ENCODE measurements at regions not wholly inside any gene's neighbourhood (a gene's known extent, or its start where the extent isn't known, plus 50 kb on each side); places are given as distances from the start of the nearest gene placed in this dataset.

DNA sequence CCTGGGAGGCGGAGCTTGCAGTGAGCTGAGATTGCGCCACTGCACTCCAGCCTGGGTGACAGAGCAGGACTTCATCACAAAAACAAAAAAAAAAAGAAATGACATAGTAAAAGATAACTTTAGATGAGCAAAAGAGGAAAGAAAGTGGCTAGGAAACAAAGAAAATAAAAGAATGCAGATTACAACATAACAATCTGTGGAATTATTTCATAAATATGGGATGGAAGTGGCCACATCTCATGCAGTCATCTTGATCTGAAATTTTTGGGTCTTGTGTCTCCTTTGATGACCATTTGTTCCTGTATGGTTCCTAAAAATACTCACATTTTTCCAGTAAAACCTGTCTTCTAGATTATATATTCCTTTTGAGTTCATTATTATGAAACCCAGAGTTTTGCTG, 271.4 kb downstream of the SPRY1 start:
- intact Hi-C loops (cut with micrococcal nuclease): no loop called here
- WGBS (ENCODE audit: insufficient coverage): no CpG with 5 or more reads among the region's 2 CpGs
- ChIA-PET CTCF (no interaction called here), POLR2A (no interaction called here)
- Histone ChIP-seq H3K79me2 (ENCODE audit: control insufficient read depth, insufficient read depth, low read length) (no peaks in the 10 kb centered on the region), H3K36me3 (replicated peaks in 1 of 2; ENCODE audit: control extremely low read depth in 1 of 2, control insufficient read depth in 1 of 2, extremely low read depth in 1 of 2, insufficient read depth in 2 of 2, low read length in 1 of 2) (no peaks in the 10 kb centered on the region), H2AFZ (ENCODE audit: insufficient read depth, low read depth, low read length, poor library complexity, severe bottlenecking) (no peak overlapping the region), H3K4me3 (ENCODE audit: control extremely low read depth in 1 of 5, extremely low read depth in 1 of 5, insufficient read depth in 1 of 5, low read depth in 2 of 5, low read length in 4 of 5) (no peak overlapping the region), H3K4me1 (ENCODE audit: control insufficient read depth in 2 of 2, insufficient read depth in 2 of 2, low read length in 2 of 2) (peaks cover 0 to 3% of the 10 kb centered on the region in 2 donors), H3K4me2 (replicated peaks; ENCODE audit: low read depth, low read length, poor library complexity, severe bottlenecking) (no peak overlapping the region), H3K9me3 (ENCODE audit: control extremely low read depth in 1 of 3, control insufficient read depth in 2 of 3, insufficient read depth in 1 of 3, low read length in 2 of 3) (no peaks in the 10 kb centered on the region), H3K9ac (ENCODE audit: low read length) (no peak overlapping the region), H4K20me1 (ENCODE audit: control insufficient read depth, insufficient read depth, low read length, poor library complexity, severe bottlenecking) (no peaks in the 10 kb centered on the region), H3K27me3 (replicated peaks in 1 of 4; ENCODE audit: control extremely low read depth in 1 of 4, control insufficient read depth in 3 of 4, insufficient read depth in 4 of 4, low read length in 3 of 4) (peaks cover 0 to 4% (median 1%) of the 10 kb centered on the region in 4 experiments), H3K27ac (ENCODE audit: low read length in 2 of 2) (no peak overlapping the region)
- Mint-ChIP-seq H3K27ac (no peak overlapping the region), H3K9me3 (ENCODE audit: insufficient read depth) (no peaks in the 10 kb centered on the region), H3K27me3 (peaks cover 40% of the 10 kb centered on the region), H3K4me3 (no peak overlapping the region), H3K4me1 (peaks cover 2% of the 10 kb centered on the region)
- DNase-seq (no peak), ATAC-seq (ENCODE audit: low read depth) (no peak)
- TF ChIP-seq, protein P1, sequence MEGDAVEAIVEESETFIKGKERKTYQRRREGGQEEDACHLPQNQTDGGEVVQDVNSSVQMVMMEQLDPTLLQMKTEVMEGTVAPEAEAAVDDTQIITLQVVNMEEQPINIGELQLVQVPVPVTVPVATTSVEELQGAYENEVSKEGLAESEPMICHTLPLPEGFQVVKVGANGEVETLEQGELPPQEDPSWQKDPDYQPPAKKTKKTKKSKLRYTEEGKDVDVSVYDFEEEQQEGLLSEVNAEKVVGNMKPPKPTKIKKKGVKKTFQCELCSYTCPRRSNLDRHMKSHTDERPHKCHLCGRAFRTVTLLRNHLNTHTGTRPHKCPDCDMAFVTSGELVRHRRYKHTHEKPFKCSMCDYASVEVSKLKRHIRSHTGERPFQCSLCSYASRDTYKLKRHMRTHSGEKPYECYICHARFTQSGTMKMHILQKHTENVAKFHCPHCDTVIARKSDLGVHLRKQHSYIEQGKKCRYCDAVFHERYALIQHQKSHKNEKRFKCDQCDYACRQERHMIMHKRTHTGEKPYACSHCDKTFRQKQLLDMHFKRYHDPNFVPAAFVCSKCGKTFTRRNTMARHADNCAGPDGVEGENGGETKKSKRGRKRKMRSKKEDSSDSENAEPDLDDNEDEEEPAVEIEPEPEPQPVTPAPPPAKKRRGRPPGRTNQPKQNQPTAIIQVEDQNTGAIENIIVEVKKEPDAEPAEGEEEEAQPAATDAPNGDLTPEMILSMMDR (IDR thresholded peaks at IDR 0.05): no peak
- no peak for TF ChIP-seq EZH2 (IDR thresholded peaks at IDR 0.05; ENCODE audit: borderline replicate concordance, insufficient read depth, low read depth, low read length, poor library complexity, severe bottlenecking)

DNA sequence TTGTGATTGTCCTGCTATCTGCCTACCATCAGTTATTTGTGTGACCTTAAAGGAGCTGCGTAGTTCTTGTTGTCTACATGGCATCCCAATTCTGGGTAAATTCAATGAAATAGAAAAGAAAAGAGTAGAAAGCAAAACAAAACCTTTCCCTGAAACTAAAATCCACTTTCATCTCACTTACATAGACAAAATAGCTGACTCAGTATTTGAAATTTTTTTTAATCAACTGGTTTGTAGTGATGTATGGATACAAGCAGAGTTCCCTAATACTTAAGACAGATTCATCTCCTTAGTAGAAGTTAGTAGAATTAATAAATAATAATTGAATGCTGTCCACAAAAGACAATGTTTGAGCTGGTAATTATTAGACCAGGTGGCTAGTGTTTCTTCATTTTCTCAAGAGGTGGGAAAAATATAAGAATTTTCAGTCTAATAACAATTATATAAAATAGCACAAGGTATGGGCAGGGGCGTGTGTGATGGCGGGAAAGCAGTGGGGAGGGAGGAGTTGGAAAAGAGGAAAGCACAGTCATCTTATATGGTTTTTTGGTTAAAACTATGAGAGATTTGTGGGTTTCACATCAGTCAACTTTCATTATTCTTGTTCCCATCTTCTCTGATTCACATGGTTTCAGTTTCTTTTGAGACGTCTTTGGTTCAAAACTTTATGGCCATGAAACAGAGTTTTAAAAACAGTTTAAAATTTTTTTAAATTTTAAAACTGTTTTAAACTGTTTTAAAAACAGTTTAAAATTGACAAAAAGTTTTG, 275.2 kb downstream of the SPRY1 start:
- H2AFZ ChIP-seq (ENCODE audit: insufficient read depth, low read depth, low read length, poor library complexity, severe bottlenecking): no peak overlapping the region
- peaks cover 0 to 3% of the 10 kb centered on the region in 2 donors for H3K4me1 ChIP-seq (ENCODE audit: control insufficient read depth in 2 of 2, insufficient read depth in 2 of 2, low read length in 2 of 2)
- H3K27ac ChIP-seq (ENCODE audit: low read length in 2 of 2): no peak overlapping the region
- H3K36me3 ChIP-seq (replicated peaks in 1 of 2; ENCODE audit: control extremely low read depth in 1 of 2, control insufficient read depth in 1 of 2, extremely low read depth in 1 of 2, insufficient read depth in 2 of 2, low read length in 1 of 2): no peaks in the 10 kb centered on the region
- no peak overlapping the region for H3K9ac ChIP-seq (ENCODE audit: low read length)
- ChIA-PET POLR2A (no interaction called here), CTCF (interaction anchor here (1.2 to 1.3 kb wide), 2 partner anchors 281 to 570 kb away, joined by 3 to 4 read pairs; no protein-coding TSS in a partner anchor)
- Mint-ChIP-seq H3K4me1 (peaks cover 2% of the 10 kb centered on the region), H3K4me3 (no peak overlapping the region), H3K27me3 (peaks cover 41% of the 10 kb centered on the region), H3K27ac (no peak overlapping the region), H3K9me3 (ENCODE audit: insufficient read depth) (no peaks in the 10 kb centered on the region)
- TF ChIP-seq, protein P1 (IDR thresholded peaks at IDR 0.05): no peak
- no peak for TF ChIP-seq EZH2 (IDR thresholded peaks at IDR 0.05; ENCODE audit: borderline replicate concordance, insufficient read depth, low read depth, low read length, poor library complexity, severe bottlenecking)
- no peak overlapping the region for H3K4me2 ChIP-seq (replicated peaks; ENCODE audit: low read depth, low read length, poor library complexity, severe bottlenecking)
- H3K27me3 ChIP-seq (replicated peaks in 1 of 4; ENCODE audit: control extremely low read depth in 1 of 4, control insufficient read depth in 3 of 4, insufficient read depth in 4 of 4, low read length in 3 of 4): peaks cover 0 to 4% (median 1%) of the 10 kb centered on the region in 4 experiments
- no peak for DNase-seq
- no CpG with 5 or more reads among the region's 4 CpGs for WGBS (ENCODE audit: insufficient coverage)
- ATAC-seq (ENCODE audit: low read depth): no peak
- H3K79me2 ChIP-seq (ENCODE audit: control insufficient read depth, insufficient read depth, low read length): no peaks in the 10 kb centered on the region
- no peak overlapping the region for H3K4me3 ChIP-seq (ENCODE audit: control extremely low read depth in 1 of 5, extremely low read depth in 1 of 5, insufficient read depth in 1 of 5, low read depth in 2 of 5, low read length in 4 of 5)
- H3K9me3 ChIP-seq (ENCODE audit: control extremely low read depth in 1 of 3, control insufficient read depth in 2 of 3, insufficient read depth in 1 of 3, low read length in 2 of 3): no peaks in the 10 kb centered on the region
- H4K20me1 ChIP-seq (ENCODE audit: control insufficient read depth, insufficient read depth, low read length, poor library complexity, severe bottlenecking): no peaks in the 10 kb centered on the region
- intact Hi-C loops (cut with micrococcal nuclease): no loop called here

Data from B cell (primary cell).